MM.1S (cell line): ENCODE measurements at regions not wholly inside any gene's neighbourhood (a gene's known extent, or its start where the extent isn't known, plus 50 kb on each side); places are given as distances from the start of the nearest gene placed in this dataset.

ENCODE experiments used
- CTCF ChIP-seq: fragments of 300-600 bp; sonication (generic); IDR thresholded peaks from 2 replicates; pipeline ENCODE4 v1.5.1; 2016; ENCODE audit warnings: antibody characterized with exemption, low read length, mixed read lengths
- EZH2 ChIP-seq: fragments of 300-600 bp; sonication (generic); optimal IDR thresholded peaks from 2 replicates; pipeline ENCODE3; 2017; ENCODE audit warnings: low read depth, mild to moderate bottlenecking, antibody characterized with exemption, low read length, mixed read lengths

GRCh38 chr20:55143601-55144000 is 668.2 kb downstream of the DOK5 start:
- TF ChIP-seq CTCF (no peak), EZH2 (no peak)
